ENCODE measurements at regions not wholly inside any gene's neighbourhood (a gene's known extent, or its start where the extent isn't known, plus 50 kb on each side); places are given as distances from the start of the nearest gene placed in this dataset.

DNA sequence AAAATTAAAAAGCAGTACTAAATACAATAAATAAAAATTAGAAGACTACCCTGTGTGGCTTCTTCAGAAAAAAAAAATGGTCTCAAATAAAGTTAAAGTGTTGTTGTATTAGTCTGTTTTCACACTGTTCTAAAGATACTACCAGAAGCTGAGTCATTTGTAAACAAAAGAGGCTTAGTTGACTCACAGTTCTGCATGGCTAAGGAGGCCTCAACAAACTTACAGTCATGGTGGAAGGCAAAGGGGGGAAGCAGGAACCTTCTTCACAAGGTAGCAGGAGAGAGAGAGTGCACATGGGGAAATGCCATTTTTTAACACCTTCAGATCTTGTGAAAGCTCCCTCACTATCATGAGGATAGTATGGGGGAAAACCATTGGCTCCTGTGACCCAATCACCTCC, 612.8 kb downstream of the RNF144A start:
- Histone ChIP-seq H3K36me3 (ENCODE audit: insufficient read depth, low read length, poor library complexity, severe bottlenecking) (no peaks in the 10 kb centered on the region), H3K4me1 (ENCODE audit: insufficient read depth, low read length, poor library complexity, severe bottlenecking) (no peaks in the 10 kb centered on the region), H3K9me3 (ENCODE audit: low read depth, low read length, poor library complexity, severe bottlenecking) (peaks cover 11% of the 10 kb centered on the region), H3K27me3 (replicated peaks; ENCODE audit: insufficient read depth, low read depth, low read length, poor library complexity) (no peaks in the 10 kb centered on the region), H3K27ac (ENCODE audit: low read depth, low read length, poor library complexity, severe bottlenecking) (no peak overlapping the region), H3K4me3 (ENCODE audit: low read depth, low read length, poor library complexity, severe bottlenecking) (no peak overlapping the region)
- POLR2A ChIA-PET (ENCODE audit: low non-redundant PET): no interaction called here
- intact Hi-C loops (cut with micrococcal nuclease; ENCODE audit: unreplicated experiment): no loop called here
- no peak for TF ChIP-seq EZH2 (IDR thresholded peaks at IDR 0.05; ENCODE audit: borderline replicate concordance, low read depth, low read length, poor library complexity, severe bottlenecking)
- TF ChIP-seq, protein P1, sequence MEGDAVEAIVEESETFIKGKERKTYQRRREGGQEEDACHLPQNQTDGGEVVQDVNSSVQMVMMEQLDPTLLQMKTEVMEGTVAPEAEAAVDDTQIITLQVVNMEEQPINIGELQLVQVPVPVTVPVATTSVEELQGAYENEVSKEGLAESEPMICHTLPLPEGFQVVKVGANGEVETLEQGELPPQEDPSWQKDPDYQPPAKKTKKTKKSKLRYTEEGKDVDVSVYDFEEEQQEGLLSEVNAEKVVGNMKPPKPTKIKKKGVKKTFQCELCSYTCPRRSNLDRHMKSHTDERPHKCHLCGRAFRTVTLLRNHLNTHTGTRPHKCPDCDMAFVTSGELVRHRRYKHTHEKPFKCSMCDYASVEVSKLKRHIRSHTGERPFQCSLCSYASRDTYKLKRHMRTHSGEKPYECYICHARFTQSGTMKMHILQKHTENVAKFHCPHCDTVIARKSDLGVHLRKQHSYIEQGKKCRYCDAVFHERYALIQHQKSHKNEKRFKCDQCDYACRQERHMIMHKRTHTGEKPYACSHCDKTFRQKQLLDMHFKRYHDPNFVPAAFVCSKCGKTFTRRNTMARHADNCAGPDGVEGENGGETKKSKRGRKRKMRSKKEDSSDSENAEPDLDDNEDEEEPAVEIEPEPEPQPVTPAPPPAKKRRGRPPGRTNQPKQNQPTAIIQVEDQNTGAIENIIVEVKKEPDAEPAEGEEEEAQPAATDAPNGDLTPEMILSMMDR (conservative IDR thresholded peaks at IDR 0.05; ENCODE audit: low read depth, low read length): no peak
- CTCF ChIA-PET: no interaction called here
- DNase-seq (ENCODE audit: low spot score): no peak
- BruUV-seq (replicated peaks): no TSS peak

DNA sequence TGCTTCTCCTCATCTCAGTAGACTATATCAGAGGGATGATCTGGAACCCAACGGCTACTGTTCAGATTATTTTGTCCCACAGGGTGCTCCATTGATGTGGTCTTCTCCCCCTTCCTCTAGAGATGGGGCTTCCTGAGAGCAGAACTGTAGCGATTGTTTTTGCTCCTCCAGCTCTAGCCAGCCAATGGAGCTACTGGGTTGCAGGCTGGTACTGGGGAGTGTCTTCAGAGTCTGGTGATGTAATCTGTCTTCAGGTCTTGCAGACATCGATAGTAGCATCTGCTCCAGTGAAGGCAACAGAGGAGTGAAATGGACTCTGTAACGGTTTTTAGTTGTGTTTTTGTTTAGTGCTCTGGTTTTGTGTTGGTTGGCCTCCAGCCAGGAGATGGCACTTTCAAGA, 621.9 kb downstream of the RNF144A start:
- Histone ChIP-seq H3K9me3 (ENCODE audit: low read depth, low read length, poor library complexity, severe bottlenecking) (no peaks in the 10 kb centered on the region), H3K27ac (ENCODE audit: low read depth, low read length, poor library complexity, severe bottlenecking) (no peak overlapping the region), H3K4me1 (ENCODE audit: insufficient read depth, low read length, poor library complexity, severe bottlenecking) (no peaks in the 10 kb centered on the region), H3K4me3 (ENCODE audit: low read depth, low read length, poor library complexity, severe bottlenecking) (no peak overlapping the region), H3K36me3 (ENCODE audit: insufficient read depth, low read length, poor library complexity, severe bottlenecking) (no peaks in the 10 kb centered on the region), H3K27me3 (replicated peaks; ENCODE audit: insufficient read depth, low read depth, low read length, poor library complexity) (no peaks in the 10 kb centered on the region)
- intact Hi-C loops (cut with micrococcal nuclease; ENCODE audit: unreplicated experiment): no loop called here
- ChIA-PET CTCF (no interaction called here), POLR2A (ENCODE audit: low non-redundant PET) (interaction anchor here (0.8 kb wide), 1 partner anchor 8 kb away, joined by 3 read pairs; no protein-coding TSS in a partner anchor)
- TF ChIP-seq, protein P1 (conservative IDR thresholded peaks at IDR 0.05; ENCODE audit: low read depth, low read length): no peak
- no peak for TF ChIP-seq EZH2 (IDR thresholded peaks at IDR 0.05; ENCODE audit: borderline replicate concordance, low read depth, low read length, poor library complexity, severe bottlenecking)
- no TSS peak for BruUV-seq (replicated peaks)
- no peak for DNase-seq (ENCODE audit: low spot score)

DNA sequence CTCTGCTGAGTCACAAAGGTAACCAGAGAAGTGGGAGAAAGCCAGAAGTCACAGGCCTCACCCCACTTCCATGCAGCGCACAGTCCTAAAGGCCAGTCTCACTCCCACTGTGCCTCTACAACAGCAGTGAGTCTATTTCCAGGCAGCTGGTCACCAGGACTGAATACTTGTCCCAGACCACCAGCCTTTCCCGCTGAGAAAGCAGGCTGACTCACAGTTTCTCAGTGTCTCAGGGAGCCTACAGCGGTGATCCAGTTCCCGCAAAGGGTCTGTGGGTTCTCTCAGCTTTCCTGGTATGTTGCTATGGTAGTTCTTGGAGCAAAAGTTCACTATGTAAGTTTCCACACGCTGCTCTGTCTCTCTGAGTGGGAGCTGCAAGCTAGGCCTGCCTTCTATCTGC, 622.5 kb downstream of the RNF144A start:
- BruUV-seq (replicated peaks): no TSS peak
- Histone ChIP-seq H3K4me1 (ENCODE audit: insufficient read depth, low read length, poor library complexity, severe bottlenecking) (no peaks in the 10 kb centered on the region), H3K4me3 (ENCODE audit: low read depth, low read length, poor library complexity, severe bottlenecking) (no peak overlapping the region), H3K36me3 (ENCODE audit: insufficient read depth, low read length, poor library complexity, severe bottlenecking) (no peaks in the 10 kb centered on the region), H3K27ac (ENCODE audit: low read depth, low read length, poor library complexity, severe bottlenecking) (no peak overlapping the region), H3K9me3 (ENCODE audit: low read depth, low read length, poor library complexity, severe bottlenecking) (no peaks in the 10 kb centered on the region), H3K27me3 (replicated peaks; ENCODE audit: insufficient read depth, low read depth, low read length, poor library complexity) (no peaks in the 10 kb centered on the region)
- ChIA-PET CTCF (no interaction called here), POLR2A (ENCODE audit: low non-redundant PET) (interaction anchor here (0.8 kb wide), 1 partner anchor 8 kb away, joined by 3 read pairs; no protein-coding TSS in a partner anchor)
- no peak for DNase-seq (ENCODE audit: low spot score)
- intact Hi-C loops (cut with micrococcal nuclease; ENCODE audit: unreplicated experiment): no loop called here
- TF ChIP-seq, protein P1 (conservative IDR thresholded peaks at IDR 0.05; ENCODE audit: low read depth, low read length): no peak
- no peak for TF ChIP-seq EZH2 (IDR thresholded peaks at IDR 0.05; ENCODE audit: borderline replicate concordance, low read depth, low read length, poor library complexity, severe bottlenecking)
